ENCODE measurements at regions not wholly inside any gene's neighbourhood (a gene's known extent, or its start where the extent isn't known, plus 50 kb on each side); places are given as distances from the start of the nearest gene placed in this dataset.

GRCh38 chr6:93900142-93900541, 480.8 kb upstream of the EPHA7 start:
- TF ChIP-seq CTCF (IDR thresholded peaks at IDR 0.05) (no peak), POLR2A (IDR thresholded peaks at IDR 0.05) (no peak)

All from right lobe of liver (tissue), 4 donors.